HCT116 (cell line): ENCODE measurements at regions not wholly inside any gene's neighbourhood (a gene's known extent, or its start where the extent isn't known, plus 50 kb on each side); places are given as distances from the start of the nearest gene placed in this dataset.

ENCODE experiments used
- EZH2phosphoT487 ChIP-seq: fragments of 200-600 bp; IDR thresholded peaks from 2 replicates; pipeline ENCODE4 v1.6.1; 2018; ENCODE audit warnings: antibody characterized with exemption, borderline replicate concordance
- ZBTB33 ChIP-seq: IDR thresholded peaks from 2 replicates; pipeline ENCODE4 v1.6.1; 2011; ENCODE audit warnings: mild to moderate bottlenecking, low read length, moderate library complexity; ENCODE audit not compliant: insufficient replicate concordance; ENCODE audit errors: extremely low read depth

- TF ChIP-seq EZH2phosphoT487, result no peak
- no peak for TF ChIP-seq ZBTB33
Measured at GRCh38 chr20:48176139-48176538, 390.9 kb upstream of the SULF2 start.
